ENCODE measurements at regions not wholly inside any gene's neighbourhood (a gene's known extent, or its start where the extent isn't known, plus 50 kb on each side); places are given as distances from the start of the nearest gene placed in this dataset.

DNA sequence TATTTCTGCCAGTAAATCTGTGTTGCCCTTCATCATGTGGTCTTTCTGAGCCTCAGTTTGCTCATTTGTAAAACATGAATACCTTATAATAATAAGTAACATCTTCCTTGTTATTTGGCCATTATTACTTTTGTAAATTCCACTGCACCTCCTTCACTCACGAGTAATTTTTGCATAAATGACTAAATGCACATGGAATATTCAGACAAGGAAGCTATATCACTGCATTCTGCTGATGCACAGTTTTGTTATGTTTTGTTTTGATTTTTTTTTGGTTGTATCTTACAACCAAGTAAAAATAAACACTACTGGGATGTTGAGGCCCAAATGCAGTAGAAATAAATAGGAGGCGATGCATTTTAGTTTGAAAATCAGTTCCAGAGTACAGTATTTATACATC lies 185.3 kb upstream of the POU3F3 start:
- Histone ChIP-seq H3K4me3 (ENCODE audit: low read length) (no peak overlapping the region), H3K36me3 (ENCODE audit: insufficient read depth, low read length) (no peaks in the 10 kb centered on the region), H3K4me1 (ENCODE audit: insufficient read depth, low read length) (no peaks in the 10 kb centered on the region), H3K9me3 (ENCODE audit: control insufficient read depth in 1 of 2, insufficient read depth in 1 of 2, low read length in 2 of 2) (peaks cover 0 to 6% of the 10 kb centered on the region in 2 experiments), H3K27me3 (ENCODE audit: control insufficient read depth in 1 of 2, insufficient read depth in 2 of 2, low read length in 2 of 2) (no peaks in the 10 kb centered on the region), H3K27ac (ENCODE audit: low read depth in 1 of 2, low read length in 2 of 2) (no peak overlapping the region)
- Mint-ChIP-seq H3K27me3 (peaks cover 5% of the 10 kb centered on the region), H3K27ac (no peak overlapping the region), H3K36me3 (ENCODE audit: low read depth) (no peaks in the 10 kb centered on the region), H3K4me3 (no peak overlapping the region), H3K4me1 (ENCODE audit: low read depth) (no peaks in the 10 kb centered on the region), H3K9me3 (no peaks in the 10 kb centered on the region)
- TF ChIP-seq, protein P1, sequence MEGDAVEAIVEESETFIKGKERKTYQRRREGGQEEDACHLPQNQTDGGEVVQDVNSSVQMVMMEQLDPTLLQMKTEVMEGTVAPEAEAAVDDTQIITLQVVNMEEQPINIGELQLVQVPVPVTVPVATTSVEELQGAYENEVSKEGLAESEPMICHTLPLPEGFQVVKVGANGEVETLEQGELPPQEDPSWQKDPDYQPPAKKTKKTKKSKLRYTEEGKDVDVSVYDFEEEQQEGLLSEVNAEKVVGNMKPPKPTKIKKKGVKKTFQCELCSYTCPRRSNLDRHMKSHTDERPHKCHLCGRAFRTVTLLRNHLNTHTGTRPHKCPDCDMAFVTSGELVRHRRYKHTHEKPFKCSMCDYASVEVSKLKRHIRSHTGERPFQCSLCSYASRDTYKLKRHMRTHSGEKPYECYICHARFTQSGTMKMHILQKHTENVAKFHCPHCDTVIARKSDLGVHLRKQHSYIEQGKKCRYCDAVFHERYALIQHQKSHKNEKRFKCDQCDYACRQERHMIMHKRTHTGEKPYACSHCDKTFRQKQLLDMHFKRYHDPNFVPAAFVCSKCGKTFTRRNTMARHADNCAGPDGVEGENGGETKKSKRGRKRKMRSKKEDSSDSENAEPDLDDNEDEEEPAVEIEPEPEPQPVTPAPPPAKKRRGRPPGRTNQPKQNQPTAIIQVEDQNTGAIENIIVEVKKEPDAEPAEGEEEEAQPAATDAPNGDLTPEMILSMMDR (IDR thresholded peaks at IDR 0.05): no peak
- intact Hi-C loops (cut with DNase I, micrococcal nuclease): no loop called here
- ATAC-seq (ENCODE audit: poor library complexity) (no peak), DNase-seq (no peak)
- ChIA-PET CTCF (no interaction called here), POLR2A (no interaction called here)

DNA sequence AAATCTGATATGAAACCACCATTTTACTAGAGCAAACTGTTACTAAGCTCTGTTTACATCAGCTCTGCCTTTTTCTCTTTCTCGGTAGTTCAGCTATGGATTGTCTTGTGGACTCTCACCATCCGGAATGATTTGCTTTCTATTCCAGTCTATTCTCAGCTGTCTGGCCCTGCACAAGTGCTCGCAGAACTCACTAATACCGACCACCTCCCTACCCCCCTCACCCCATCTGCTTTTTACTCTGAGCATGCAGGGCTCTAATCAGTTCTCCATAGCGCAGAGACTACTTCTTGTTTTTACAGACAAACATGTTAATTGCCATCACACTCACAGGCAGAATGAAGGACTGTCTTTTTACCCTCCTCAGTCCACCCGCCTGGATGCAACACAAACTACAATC lies 180.7 kb upstream of the POU3F3 start:
- intact Hi-C loops (cut with DNase I, micrococcal nuclease): no loop called here
- ATAC-seq (ENCODE audit: poor library complexity): no peak
- Histone ChIP-seq H3K27ac (ENCODE audit: low read depth in 1 of 2, low read length in 2 of 2) (no peak overlapping the region), H3K4me1 (ENCODE audit: insufficient read depth, low read length) (no peaks in the 10 kb centered on the region), H3K9me3 (ENCODE audit: control insufficient read depth in 1 of 2, insufficient read depth in 1 of 2, low read length in 2 of 2) (peaks cover 0 to 10% of the 10 kb centered on the region in 2 experiments), H3K27me3 (ENCODE audit: control insufficient read depth in 1 of 2, insufficient read depth in 2 of 2, low read length in 2 of 2) (no peaks in the 10 kb centered on the region), H3K36me3 (ENCODE audit: insufficient read depth, low read length) (no peaks in the 10 kb centered on the region), H3K4me3 (ENCODE audit: low read length) (no peak overlapping the region)
- no peaks in the 10 kb centered on the region for H3K36me3 Mint-ChIP-seq (ENCODE audit: low read depth)
- H3K4me3 Mint-ChIP-seq: no peak overlapping the region
- H3K4me1 Mint-ChIP-seq (ENCODE audit: low read depth): no peaks in the 10 kb centered on the region
- TF ChIP-seq, protein P1 (IDR thresholded peaks at IDR 0.05): no peak
- ChIA-PET CTCF (no interaction called here), POLR2A (no interaction called here)
- peaks cover 9% of the 10 kb centered on the region for H3K27me3 Mint-ChIP-seq
- no peak overlapping the region for H3K27ac Mint-ChIP-seq
- H3K9me3 Mint-ChIP-seq: no peaks in the 10 kb centered on the region
- no peak for DNase-seq

DNA sequence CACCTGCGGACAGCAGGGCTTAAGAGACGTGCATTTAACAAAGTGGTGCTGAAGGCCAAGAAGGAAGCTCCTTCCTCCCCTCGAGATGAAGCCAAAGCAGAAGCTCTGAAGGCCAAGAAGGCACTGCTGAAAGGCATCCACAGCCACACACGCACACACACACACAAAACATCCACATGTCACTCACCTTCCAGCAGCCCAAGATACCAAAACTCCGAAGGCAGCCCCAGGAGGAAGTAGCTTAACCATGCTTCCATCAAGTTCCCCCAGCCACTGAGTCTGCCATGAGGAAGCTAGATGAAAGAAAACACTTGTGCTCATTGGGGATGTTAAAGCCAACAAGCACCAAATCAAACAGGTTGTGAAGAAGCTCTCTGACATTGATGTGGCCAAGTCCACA lies 175.7 kb upstream of the POU3F3 start:
- Mint-ChIP-seq H3K27me3 (peaks cover 4% of the 10 kb centered on the region), H3K27ac (no peak overlapping the region), H3K36me3 (ENCODE audit: low read depth) (no peaks in the 10 kb centered on the region), H3K4me1 (ENCODE audit: low read depth) (no peaks in the 10 kb centered on the region), H3K9me3 (no peaks in the 10 kb centered on the region), H3K4me3 (no peak overlapping the region)
- ATAC-seq (ENCODE audit: poor library complexity) (no peak), DNase-seq (no peak)
- CTCF ChIA-PET: no interaction called here
- H3K9me3 ChIP-seq (ENCODE audit: control insufficient read depth in 1 of 2, insufficient read depth in 1 of 2, low read length in 2 of 2): peaks cover 0 to 5% of the 10 kb centered on the region in 2 experiments
- intact Hi-C loops (cut with DNase I, micrococcal nuclease): no loop called here
- no peaks in the 10 kb centered on the region for H3K36me3 ChIP-seq (ENCODE audit: insufficient read depth, low read length)
- H3K4me3 ChIP-seq (ENCODE audit: low read length): no peak overlapping the region
- H3K27ac ChIP-seq (ENCODE audit: low read depth in 1 of 2, low read length in 2 of 2): no peak overlapping the region
- no peaks in the 10 kb centered on the region for H3K27me3 ChIP-seq (ENCODE audit: control insufficient read depth in 1 of 2, insufficient read depth in 2 of 2, low read length in 2 of 2)
- TF ChIP-seq, protein P1 (IDR thresholded peaks at IDR 0.05): no peak
- H3K4me1 ChIP-seq (ENCODE audit: insufficient read depth, low read length): no peaks in the 10 kb centered on the region
- POLR2A ChIA-PET: no interaction called here
